ENCODE measurements at regions not wholly inside any gene's neighbourhood (a gene's known extent, or its start where the extent isn't known, plus 50 kb on each side); places are given as distances from the start of the nearest gene placed in this dataset.

GRCh38 chr5:8381972-8382371 lies 513.0 kb downstream of the MTRR start:
- intact Hi-C loops (cut with micrococcal nuclease) = no loop called here

GRCh38 chr5:8382456-8382855 lies 513.5 kb downstream of the MTRR start:
- intact Hi-C loops (cut with micrococcal nuclease) = no loop called here

GRCh38 chr5:8383616-8384015 lies 514.7 kb downstream of the MTRR start:
- intact Hi-C loops (cut with micrococcal nuclease) = no loop called here

- intact Hi-C loops (cut with micrococcal nuclease) = no loop called here
These were observed 517.9 kb downstream of the MTRR start for GRCh38 chr5:8386719-8387288.

- intact Hi-C loops (cut with micrococcal nuclease) = no loop called here
These were observed 523.0 kb downstream of the MTRR start for GRCh38 chr5:8391911-8392310.

- intact Hi-C loops (cut with micrococcal nuclease) = no loop called here
These were observed 524.3 kb downstream of the MTRR start for GRCh38 chr5:8393240-8393639.

- intact Hi-C loops (cut with micrococcal nuclease) = no loop called here
These were observed 526.0 kb downstream of the MTRR start for GRCh38 chr5:8394965-8395364.

- intact Hi-C loops (cut with micrococcal nuclease) = no loop called here
These were observed 527.3 kb downstream of the MTRR start for GRCh38 chr5:8396246-8396645.

- intact Hi-C loops (cut with micrococcal nuclease) = no loop called here
These were observed 527.8 kb downstream of the MTRR start for GRCh38 chr5:8396756-8397155.

GRCh38 chr5:8399471-8399870 lies 530.5 kb downstream of the MTRR start:
- intact Hi-C loops (cut with micrococcal nuclease) = no loop called here

- intact Hi-C loops (cut with micrococcal nuclease) = no loop called here
These were observed 539.3 kb downstream of the MTRR start for GRCh38 chr5:8408258-8408657.

GRCh38 chr5:8410618-8411017 lies 541.7 kb downstream of the MTRR start:
- intact Hi-C loops (cut with micrococcal nuclease) = no loop called here

- intact Hi-C loops (cut with micrococcal nuclease) = no loop called here
These were observed 545.0 kb downstream of the MTRR start for GRCh38 chr5:8413975-8414374.

- intact Hi-C loops (cut with micrococcal nuclease) = no loop called here
These were observed 548.5 kb downstream of the MTRR start for GRCh38 chr5:8417316-8418048.

- intact Hi-C loops (cut with micrococcal nuclease) = no loop called here
These were observed 549.1 kb downstream of the MTRR start for GRCh38 chr5:8418049-8418426.

- intact Hi-C loops (cut with micrococcal nuclease) = no loop called here
These were observed 561.1 kb downstream of the MTRR start for GRCh38 chr5:8429778-8430758.

GRCh38 chr5:8434501-8434900 lies 565.6 kb downstream of the MTRR start:
- intact Hi-C loops (cut with micrococcal nuclease) = no loop called here

GRCh38 chr5:8436924-8437323 lies 568.0 kb downstream of the MTRR start:
- intact Hi-C loops (cut with micrococcal nuclease) = no loop called here

GRCh38 chr5:8445139-8445538 lies 576.2 kb downstream of the MTRR start:
- intact Hi-C loops (cut with micrococcal nuclease) = no loop called here

- intact Hi-C loops (cut with micrococcal nuclease) = no loop called here
These were observed 577.2 kb downstream of the MTRR start for GRCh38 chr5:8446179-8446578.

GRCh38 chr5:8456846-8457186 lies 587.9 kb downstream of the MTRR start:
- intact Hi-C loops (cut with micrococcal nuclease) = loop anchor here (2.0 kb wide), 1 partner anchor 586 kb away; no protein-coding TSS in a partner anchor

Data from T-helper 1 cell treated with Interleukin-12 subunit alpha and Interleukin-12 subunit beta and Interleukin-4 antibody, amounts not matched to agents 30 ng/mL and 1 ng/mL, for 36 hours (primary cell).